Right lobe of liver (tissue), 4 donors: ENCODE measurements at regions not wholly inside any gene's neighbourhood (a gene's known extent, or its start where the extent isn't known, plus 50 kb on each side); places are given as distances from the start of the nearest gene placed in this dataset.

Experiments
- CTCF ChIP-seq, 4 donors: fragments of 200-600 bp in 3 of 4; fragments of 450-650 bp in 1 of 4; IDR thresholded peaks; one replicate each; pipeline versions ENCODE4 v1.5.1 to v1.8.0; 2016 to 2022; ENCODE audit warnings: antibody characterized with exemption in 4 of 4, mild to moderate bottlenecking in 2 of 4
- POLR2A ChIP-seq: fragments of 450-650 bp; IDR thresholded peaks from one replicate; pipeline ENCODE4 v1.6.1; 2017; ENCODE audit warnings: antibody characterized with exemption, mild to moderate bottlenecking
- donor health status: DM: no; HTN: no; CAD: no.
- donor health status: DM: no; HTN: no; CAD: no.
- donor health status: DM: no; HTN: yes; CAD: no.

GRCh38 chr1:72759486-72759885 is 477.1 kb upstream of the NEGR1 start:
- TF ChIP-seq CTCF (IDR thresholded peaks at IDR 0.05) (no peak), POLR2A (no peak)
